ENCODE measurements at regions not wholly inside any gene's neighbourhood (a gene's known extent, or its start where the extent isn't known, plus 50 kb on each side); places are given as distances from the start of the nearest gene placed in this dataset.
"Not testable (repeated sequence)": the region's sequence is repeated elsewhere in the genome, so short reads cannot be mapped to it uniquely, and the experiment has no call there.

DNA sequence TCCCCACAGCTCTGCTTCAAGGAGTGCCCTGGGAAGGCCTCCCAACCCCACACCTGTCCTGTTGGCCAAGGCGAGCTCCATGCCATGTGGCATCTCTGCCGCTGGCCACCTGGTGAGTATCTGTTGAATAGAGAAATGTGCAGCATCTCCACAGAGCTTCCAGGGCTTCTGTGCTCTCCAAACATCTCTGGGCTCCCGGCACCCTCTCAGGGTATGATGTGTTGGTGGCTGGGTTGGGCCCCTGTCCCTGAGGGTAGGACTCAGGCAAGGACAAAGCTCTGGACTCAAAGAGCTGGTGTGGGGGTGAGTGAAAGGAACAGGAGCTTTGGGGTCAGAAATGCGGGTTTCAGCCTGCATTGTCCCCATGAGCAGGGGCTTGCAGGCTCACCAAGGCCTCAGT, 88.6 kb downstream of the TMEM121 start:
- WGBS, 2 donors: 86 to 90% methylated on average over 2 of the region's 4 CpGs
- H3K9me3 ChIP-seq (ENCODE audit: control insufficient read depth in 4 of 4, insufficient read depth in 3 of 4, low read length in 3 of 4); ATAC-seq (ENCODE audit: insufficient read depth, low FRiP score): not testable (repeated sequence)

DNA sequence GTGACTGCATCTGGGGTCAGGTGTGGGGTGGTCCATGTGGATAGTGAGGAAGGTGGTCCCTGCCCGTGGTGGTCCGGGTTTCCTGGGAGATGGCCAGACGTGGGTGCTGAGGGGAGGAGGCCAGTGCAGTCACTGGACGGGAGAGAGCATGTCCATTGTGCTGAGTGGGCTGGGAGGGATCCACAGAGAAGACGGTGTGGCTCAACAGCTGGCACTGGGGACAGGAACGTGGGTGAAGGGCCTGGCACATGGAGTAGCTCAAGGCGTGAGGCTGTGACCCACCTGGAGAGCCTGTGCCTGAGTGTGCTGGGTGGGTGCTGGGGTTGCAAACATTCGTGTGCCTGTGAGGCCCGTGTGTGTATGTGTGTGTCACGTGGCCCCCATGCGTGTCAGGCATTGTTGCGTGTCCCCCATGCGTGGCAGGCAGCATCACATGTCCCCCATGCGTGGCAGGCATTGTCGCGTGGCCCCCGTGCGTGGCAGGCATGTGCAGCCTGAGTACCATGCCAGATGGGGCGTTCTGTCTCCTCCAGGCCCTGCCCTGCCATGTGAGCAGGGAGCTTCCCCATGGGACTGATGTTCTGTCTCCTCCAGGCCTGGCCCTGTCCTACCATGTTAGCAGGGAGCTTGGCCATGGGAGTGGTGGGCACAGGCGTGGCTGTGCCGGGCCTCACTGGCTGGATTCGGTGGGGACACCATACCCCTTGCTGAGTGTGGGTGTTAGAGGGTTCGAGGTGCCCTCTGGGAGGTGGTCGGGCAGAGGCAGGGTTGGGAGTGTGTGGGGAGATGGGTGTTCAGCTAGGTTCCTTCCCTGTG, 89.8 kb downstream of the TMEM121 start:
- peak; percentile 41 for ATAC-seq (ENCODE audit: insufficient read depth, low FRiP score)
- H3K4me1 ChIP-seq (ENCODE audit: control insufficient read depth in 5 of 5, insufficient read depth in 5 of 5, low read length in 5 of 5); H3K27ac ChIP-seq (ENCODE audit: low read depth in 1 of 2, low read length in 1 of 2); H3K4me3 ChIP-seq; H3K9me3 ChIP-seq (ENCODE audit: control insufficient read depth in 4 of 4, insufficient read depth in 3 of 4, low read length in 3 of 4); H3K9ac ChIP-seq (ENCODE audit: insufficient read depth in 1 of 2, low read length in 2 of 2); H3K36me3 ChIP-seq (ENCODE audit: control insufficient read depth in 4 of 4, insufficient read depth in 4 of 4, low read length in 4 of 4); H3K27me3 ChIP-seq (ENCODE audit: control insufficient read depth in 3 of 3, insufficient read depth in 3 of 3, low read length in 2 of 3); DNase-seq: not testable (repeated sequence)
- WGBS, 2 donors: 81 to 87% methylated on average over 22 to 24 of the region's 24 CpGs

More for the DNA sequence above, 88.6 kb downstream of the TMEM121 start:
- not testable (repeated sequence) for H3K27ac ChIP-seq (ENCODE audit: low read depth in 1 of 2, low read length in 1 of 2); H3K4me3 ChIP-seq; DNase-seq; H3K36me3 ChIP-seq (ENCODE audit: control insufficient read depth in 4 of 4, insufficient read depth in 4 of 4, low read length in 4 of 4); H3K27me3 ChIP-seq (ENCODE audit: control insufficient read depth in 3 of 3, insufficient read depth in 3 of 3, low read length in 2 of 3); H3K4me1 ChIP-seq (ENCODE audit: control insufficient read depth in 5 of 5, insufficient read depth in 5 of 5, low read length in 5 of 5); H3K9ac ChIP-seq (ENCODE audit: insufficient read depth in 1 of 2, low read length in 2 of 2)

DNA sequence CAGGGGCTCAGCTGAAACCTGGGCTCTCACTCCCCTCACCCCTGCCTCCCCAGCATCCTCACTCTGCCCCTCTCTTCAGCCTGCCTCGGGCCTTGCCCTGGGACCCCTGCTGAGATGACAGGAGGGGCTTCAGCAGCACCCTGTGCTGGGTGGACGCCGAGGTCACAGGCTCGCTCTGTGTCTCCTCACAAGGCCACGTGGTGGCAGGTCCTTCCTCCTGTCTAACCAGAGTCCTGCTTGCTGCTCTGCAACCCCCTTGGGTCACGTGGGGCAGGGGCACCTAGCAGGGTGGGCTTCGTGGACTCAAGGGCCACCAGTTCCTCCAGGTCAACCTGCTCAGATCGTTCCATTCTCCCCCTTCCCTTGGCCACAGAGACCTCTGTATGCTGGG, 90.4 kb downstream of the TMEM121 start:
- Histone ChIP-seq H3K9me3 (ENCODE audit: control insufficient read depth in 4 of 4, insufficient read depth in 3 of 4, low read length in 3 of 4) (peaks cover 0 to 6% (median under 1%) of the 10 kb centered on the region in 4 donors), H3K4me1 (ENCODE audit: control insufficient read depth in 5 of 5, insufficient read depth in 5 of 5, low read length in 5 of 5) (peaks cover 0 to 3% (median 0%) of the 10 kb centered on the region in 5 donors), H3K4me3 (no peak overlapping the region), H3K27ac (ENCODE audit: low read depth in 1 of 2, low read length in 1 of 2) (no peak overlapping the region), H3K9ac (ENCODE audit: insufficient read depth in 1 of 2, low read length in 2 of 2) (no peak overlapping the region), H3K27me3 (ENCODE audit: control insufficient read depth in 3 of 3, insufficient read depth in 3 of 3, low read length in 2 of 3) (no peaks in the 10 kb centered on the region), H3K36me3 (ENCODE audit: control insufficient read depth in 4 of 4, insufficient read depth in 4 of 4, low read length in 4 of 4) (no peaks in the 10 kb centered on the region)
- TF ChIP-seq, protein P1, sequence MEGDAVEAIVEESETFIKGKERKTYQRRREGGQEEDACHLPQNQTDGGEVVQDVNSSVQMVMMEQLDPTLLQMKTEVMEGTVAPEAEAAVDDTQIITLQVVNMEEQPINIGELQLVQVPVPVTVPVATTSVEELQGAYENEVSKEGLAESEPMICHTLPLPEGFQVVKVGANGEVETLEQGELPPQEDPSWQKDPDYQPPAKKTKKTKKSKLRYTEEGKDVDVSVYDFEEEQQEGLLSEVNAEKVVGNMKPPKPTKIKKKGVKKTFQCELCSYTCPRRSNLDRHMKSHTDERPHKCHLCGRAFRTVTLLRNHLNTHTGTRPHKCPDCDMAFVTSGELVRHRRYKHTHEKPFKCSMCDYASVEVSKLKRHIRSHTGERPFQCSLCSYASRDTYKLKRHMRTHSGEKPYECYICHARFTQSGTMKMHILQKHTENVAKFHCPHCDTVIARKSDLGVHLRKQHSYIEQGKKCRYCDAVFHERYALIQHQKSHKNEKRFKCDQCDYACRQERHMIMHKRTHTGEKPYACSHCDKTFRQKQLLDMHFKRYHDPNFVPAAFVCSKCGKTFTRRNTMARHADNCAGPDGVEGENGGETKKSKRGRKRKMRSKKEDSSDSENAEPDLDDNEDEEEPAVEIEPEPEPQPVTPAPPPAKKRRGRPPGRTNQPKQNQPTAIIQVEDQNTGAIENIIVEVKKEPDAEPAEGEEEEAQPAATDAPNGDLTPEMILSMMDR (IDR thresholded peaks at IDR 0.05; ENCODE audit: control extremely low read depth, extremely low read depth): no peak
- 66 to 73% methylated on average over 8 of the region's 8 CpGs for WGBS, 2 donors
- no peak for ATAC-seq (ENCODE audit: insufficient read depth, low FRiP score)
- DNase-seq: no peak

DNA sequence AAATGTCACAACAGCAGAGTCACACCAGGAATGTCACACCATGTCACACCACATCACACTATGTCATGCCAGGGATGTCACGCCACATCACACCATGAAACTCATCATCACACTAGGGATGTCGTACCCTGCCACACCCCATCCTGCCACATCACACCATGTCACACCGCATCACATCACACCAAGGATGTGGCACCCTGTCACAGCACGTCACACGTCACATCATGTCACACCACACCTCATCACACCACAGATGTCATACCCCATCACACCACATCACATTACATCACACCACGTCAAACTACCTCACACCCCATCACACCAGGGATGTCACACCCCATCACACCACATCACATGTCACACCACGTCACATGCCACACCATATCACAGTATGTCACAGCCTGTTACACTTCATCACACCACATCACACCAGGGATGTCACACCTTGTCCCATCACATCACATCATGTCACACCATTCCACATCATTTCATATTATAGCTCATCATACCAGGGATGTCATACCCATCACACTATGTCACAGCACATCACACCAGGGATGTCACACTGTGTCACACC, 90.9 kb downstream of the TMEM121 start:
- Histone ChIP-seq H3K9ac (ENCODE audit: insufficient read depth in 1 of 2, low read length in 2 of 2) (no peak overlapping the region), H3K9me3 (ENCODE audit: control insufficient read depth in 4 of 4, insufficient read depth in 3 of 4, low read length in 3 of 4) (peaks cover 0 to 6% (median under 1%) of the 10 kb centered on the region in 4 donors), H3K36me3 (ENCODE audit: control insufficient read depth in 4 of 4, insufficient read depth in 4 of 4, low read length in 4 of 4) (no peaks in the 10 kb centered on the region), H3K27ac (ENCODE audit: low read depth in 1 of 2, low read length in 1 of 2) (no peak overlapping the region), H3K4me3 (no peak overlapping the region), H3K4me1 (ENCODE audit: control insufficient read depth in 5 of 5, insufficient read depth in 5 of 5, low read length in 5 of 5) (peaks cover 0 to 5% (median 0%) of the 10 kb centered on the region in 5 donors), H3K27me3 (ENCODE audit: control insufficient read depth in 3 of 3, insufficient read depth in 3 of 3, low read length in 2 of 3) (no peaks in the 10 kb centered on the region)
- TF ChIP-seq, protein P1 (IDR thresholded peaks at IDR 0.05; ENCODE audit: control extremely low read depth, extremely low read depth): no peak
- peak; percentile 19 for ATAC-seq (ENCODE audit: insufficient read depth, low FRiP score)
- WGBS, 2 donors: 79 to 88% methylated on average over 7 of the region's 7 CpGs
- peak in 1 of 3 donors; percentile 6 for DNase-seq

DNA sequence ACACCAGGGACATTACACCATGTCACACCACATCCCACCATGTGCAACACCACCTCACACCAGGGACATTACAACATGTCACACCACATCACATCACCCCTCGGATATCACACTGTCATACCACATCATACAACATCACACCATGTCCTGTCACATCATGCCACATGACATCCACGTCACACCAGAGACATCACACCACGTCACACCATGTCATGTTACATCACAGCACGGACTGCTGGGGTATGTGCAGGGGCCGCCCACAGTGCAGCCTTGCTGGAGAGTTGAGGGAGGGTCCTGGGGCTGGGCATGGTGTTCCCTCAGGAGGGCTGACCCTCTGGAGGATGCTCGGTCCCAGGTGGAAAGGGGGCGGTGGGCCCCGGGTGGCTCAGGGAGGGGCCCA, 91.4 kb downstream of the TMEM121 start:
- not testable (repeated sequence) for H3K4me3 ChIP-seq; DNase-seq; H3K9ac ChIP-seq (ENCODE audit: insufficient read depth in 1 of 2, low read length in 2 of 2); H3K9me3 ChIP-seq (ENCODE audit: control insufficient read depth in 4 of 4, insufficient read depth in 3 of 4, low read length in 3 of 4); H3K27me3 ChIP-seq (ENCODE audit: control insufficient read depth in 3 of 3, insufficient read depth in 3 of 3, low read length in 2 of 3); H3K27ac ChIP-seq (ENCODE audit: low read depth in 1 of 2, low read length in 1 of 2); H3K4me1 ChIP-seq (ENCODE audit: control insufficient read depth in 5 of 5, insufficient read depth in 5 of 5, low read length in 5 of 5); ATAC-seq (ENCODE audit: insufficient read depth, low FRiP score); H3K36me3 ChIP-seq (ENCODE audit: control insufficient read depth in 4 of 4, insufficient read depth in 4 of 4, low read length in 4 of 4)
- WGBS, 2 donors: 64 to 83% methylated on average over 5 of the region's 8 CpGs

DNA sequence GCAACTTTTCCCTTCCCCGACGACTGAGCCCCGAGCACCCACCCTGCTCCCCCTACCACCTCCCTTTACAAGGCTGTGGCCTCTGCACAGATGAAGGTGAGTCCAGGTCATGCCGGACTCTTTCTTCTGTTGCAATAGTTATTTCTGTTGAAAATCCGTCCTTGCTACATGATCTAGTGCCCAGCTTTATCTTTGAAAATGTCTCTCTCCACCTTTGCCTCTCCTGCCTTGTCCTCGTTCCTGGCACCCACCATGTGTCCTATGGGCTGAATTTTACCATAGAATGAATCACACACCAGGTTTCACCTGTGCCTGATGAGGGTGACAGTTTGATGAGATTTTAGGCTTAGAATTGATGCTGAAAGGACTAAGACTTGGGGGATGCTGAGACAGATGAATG, 92.9 kb downstream of the TMEM121 start:
- not testable (repeated sequence) for ATAC-seq (ENCODE audit: insufficient read depth, low FRiP score)
- WGBS, 2 donors: 48 to 69% methylated on average over 3 of the region's 6 CpGs

More for the DNA sequence above, 92.9 kb downstream of the TMEM121 start:
- not testable (repeated sequence) for H3K9me3 ChIP-seq (ENCODE audit: control insufficient read depth in 4 of 4, insufficient read depth in 3 of 4, low read length in 3 of 4); H3K4me3 ChIP-seq; H3K27ac ChIP-seq (ENCODE audit: low read depth in 1 of 2, low read length in 1 of 2); H3K4me1 ChIP-seq (ENCODE audit: control insufficient read depth in 5 of 5, insufficient read depth in 5 of 5, low read length in 5 of 5); H3K9ac ChIP-seq (ENCODE audit: insufficient read depth in 1 of 2, low read length in 2 of 2); H3K36me3 ChIP-seq (ENCODE audit: control insufficient read depth in 4 of 4, insufficient read depth in 4 of 4, low read length in 4 of 4); H3K27me3 ChIP-seq (ENCODE audit: control insufficient read depth in 3 of 3, insufficient read depth in 3 of 3, low read length in 2 of 3); DNase-seq
